ENCODE measurements at regions not wholly inside any gene's neighbourhood (a gene's known extent, or its start where the extent isn't known, plus 50 kb on each side); places are given as distances from the start of the nearest gene placed in this dataset.

DNA sequence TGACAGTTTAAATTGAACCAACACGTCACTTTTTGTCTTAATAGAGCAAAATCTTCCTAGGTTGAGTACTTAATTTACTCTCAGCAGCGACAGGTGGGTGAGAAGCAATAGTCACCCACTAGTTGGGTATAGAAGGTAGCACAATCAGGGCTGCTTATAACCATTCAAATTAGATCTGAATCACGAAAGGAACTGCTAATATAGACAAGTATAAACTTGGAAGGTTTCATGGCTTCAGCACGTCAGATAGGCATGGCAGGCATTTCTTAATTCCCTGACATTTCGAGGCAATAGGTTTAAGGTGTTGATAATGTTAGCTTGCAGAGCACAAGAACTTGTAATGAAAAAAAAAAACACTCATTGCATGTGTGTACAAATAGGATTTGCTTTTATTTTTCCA lies 853.4 kb downstream of the PCDH7 start:
- ATAC-seq (ENCODE audit: poor library complexity): no peak
- intact Hi-C loops (cut with DNase I): no loop called here
- DNase-seq: no peak

- intact Hi-C loops (cut with DNase I): no loop called here
- DNase-seq (no peak), ATAC-seq (ENCODE audit: poor library complexity) (no peak)
Measured at GRCh38 chr4:31575504-31575903, 855.3 kb downstream of the PCDH7 start.

DNA sequence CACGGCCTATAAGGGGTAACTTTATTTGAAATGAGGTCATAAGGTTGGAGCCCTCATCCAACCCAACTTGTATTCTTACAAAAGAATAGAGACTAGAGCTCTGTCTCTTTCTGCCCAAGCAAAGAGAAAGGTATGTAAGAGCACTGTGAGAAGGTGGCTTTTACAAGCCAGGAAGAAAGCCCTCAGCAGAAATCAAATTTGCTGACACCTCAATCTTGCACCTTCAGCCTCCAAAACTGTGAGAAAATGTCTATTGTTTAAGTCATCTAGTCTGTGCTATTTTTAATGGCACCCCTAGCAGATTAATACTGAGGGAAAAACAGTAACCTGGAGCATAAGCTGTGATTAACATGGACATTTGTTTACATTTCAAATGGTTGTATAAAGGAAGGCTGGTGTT lies 860.7 kb downstream of the PCDH7 start:
- intact Hi-C loops (cut with DNase I): no loop called here
- DNase-seq (no peak), ATAC-seq (ENCODE audit: poor library complexity) (no peak)

DNA sequence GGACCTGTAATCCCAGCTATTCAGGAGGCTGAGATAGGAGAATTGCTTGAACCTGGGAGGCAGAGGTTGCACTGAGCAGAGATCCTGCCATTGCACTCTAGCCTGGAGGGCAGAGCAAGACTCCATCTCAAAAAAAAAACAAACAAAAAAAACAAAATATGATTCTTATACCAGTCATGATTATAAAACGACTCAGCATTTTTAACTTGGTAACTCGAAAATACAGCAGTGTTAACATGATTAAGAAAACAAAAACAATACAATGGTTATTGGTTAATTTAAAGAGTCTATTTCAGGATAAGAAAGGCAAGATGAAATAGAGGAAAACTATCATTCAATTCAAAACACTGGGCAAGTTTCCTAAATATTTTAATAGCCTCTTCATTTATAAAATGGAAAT lies 865.3 kb downstream of the PCDH7 start:
- intact Hi-C loops (cut with DNase I): no loop called here
- no peak for ATAC-seq (ENCODE audit: poor library complexity)
- DNase-seq: no peak

DNA sequence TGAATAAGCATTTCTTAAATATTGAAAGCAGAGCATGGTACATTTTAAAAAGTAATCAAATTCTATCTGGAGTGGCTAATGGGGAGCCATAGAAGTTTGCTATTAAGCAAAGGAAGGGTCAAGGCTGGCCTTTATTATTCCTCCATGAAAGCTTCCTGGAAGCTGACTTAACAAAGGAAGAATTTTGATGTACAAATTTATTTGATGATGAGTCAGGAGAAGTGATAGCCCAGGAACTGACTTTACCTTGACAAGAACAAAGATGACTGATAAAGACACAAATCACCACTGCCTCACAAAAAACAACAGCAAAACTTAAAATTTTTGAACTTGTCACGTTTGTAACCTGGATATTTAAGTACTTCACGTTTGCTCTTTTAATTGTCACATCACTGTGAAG lies 872.1 kb downstream of the PCDH7 start:
- DNase-seq (no peak), ATAC-seq (ENCODE audit: poor library complexity) (no peak)
- intact Hi-C loops (cut with DNase I): no loop called here

DNA sequence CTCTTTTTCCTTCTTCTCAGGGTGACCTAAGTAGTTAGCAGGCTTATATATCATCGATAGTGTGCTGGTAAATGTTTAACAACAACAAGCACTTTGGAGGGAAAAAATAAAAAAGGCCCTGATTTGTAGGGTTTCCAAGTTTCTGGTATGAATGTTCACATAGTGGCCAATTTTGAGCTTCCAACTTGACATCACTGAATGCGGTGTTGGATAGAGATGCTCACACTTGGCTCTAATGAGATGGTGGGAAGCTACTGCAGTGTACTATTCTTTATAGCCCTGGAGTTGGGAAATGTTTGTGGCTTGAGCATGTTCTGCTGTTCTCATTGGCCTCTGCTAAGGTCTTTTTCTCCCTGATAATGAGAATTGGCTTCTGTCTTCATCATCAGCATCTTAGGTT lies 875.3 kb downstream of the PCDH7 start:
- no peak for DNase-seq
- no peak for ATAC-seq (ENCODE audit: poor library complexity)
- intact Hi-C loops (cut with DNase I): no loop called here

- DNase-seq: no peak
- intact Hi-C loops (cut with DNase I): no loop called here
- ATAC-seq (ENCODE audit: poor library complexity): no peak
Measured at GRCh38 chr4:31598639-31599038, 878.5 kb downstream of the PCDH7 start.

DNA sequence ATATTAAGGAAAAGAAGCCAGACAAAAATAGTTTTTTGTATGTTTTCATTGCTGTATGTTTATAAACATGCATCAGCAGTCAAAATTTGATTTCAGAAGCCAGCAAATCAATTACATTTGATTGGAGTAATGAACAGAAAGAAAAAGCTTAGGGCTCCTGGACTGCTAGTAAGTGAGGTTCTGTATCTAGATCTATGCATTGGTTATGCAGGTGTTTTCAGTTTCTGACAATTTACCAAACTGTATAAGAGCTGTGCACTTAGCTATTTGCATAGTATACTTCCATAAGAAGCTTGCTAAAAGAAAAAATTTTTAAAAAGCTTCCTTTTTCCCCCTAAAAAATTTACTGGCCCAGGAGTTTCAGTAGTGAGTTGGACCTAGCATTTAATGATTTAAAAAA lies 881.6 kb downstream of the PCDH7 start:
- intact Hi-C loops (cut with DNase I): no loop called here
- ATAC-seq (ENCODE audit: poor library complexity): no peak
- no peak for DNase-seq

DNA sequence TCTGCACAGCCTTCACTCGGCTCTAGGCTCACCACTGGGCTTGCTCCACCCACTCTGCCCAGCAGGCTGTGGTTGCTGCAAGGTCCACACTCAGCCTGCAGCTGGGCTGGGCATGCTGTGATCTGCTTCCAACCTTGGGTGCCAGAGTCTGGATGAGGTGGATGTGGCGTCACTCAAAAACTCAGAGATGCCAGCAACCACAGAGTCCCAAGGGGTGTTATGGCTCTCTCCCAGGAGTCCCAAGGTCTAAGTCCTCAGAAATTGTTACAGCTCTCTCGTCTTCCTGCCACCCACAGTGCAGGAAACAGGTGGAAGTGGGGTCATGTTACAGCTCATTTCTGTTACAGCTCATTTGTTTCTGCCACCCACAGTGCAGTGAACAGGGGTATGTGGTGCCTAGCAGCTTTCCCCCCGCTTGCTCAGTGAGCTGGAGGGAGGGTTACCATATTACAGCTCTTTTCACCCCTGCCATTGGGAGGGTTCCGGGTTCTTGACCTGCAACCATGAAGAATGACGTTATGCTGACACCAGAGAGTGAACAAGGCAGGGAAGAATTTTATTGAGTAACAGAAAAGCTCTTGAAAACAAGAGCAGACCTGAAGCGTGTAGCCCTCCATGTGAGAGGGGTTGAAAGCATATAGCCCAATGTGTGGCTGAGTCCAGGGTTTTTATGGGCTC lies 893.9 kb downstream of the PCDH7 start:
- ATAC-seq (ENCODE audit: poor library complexity): no peak
- intact Hi-C loops (cut with DNase I): no loop called here

GRCh38 chr4:31617667-31618066 lies 897.5 kb downstream of the PCDH7 start:
- ATAC-seq (ENCODE audit: poor library complexity) (no peak), DNase-seq (no peak)
- intact Hi-C loops (cut with DNase I): no loop called here

More for the DNA sequence above, 893.9 kb downstream of the PCDH7 start:
- DNase-seq: no peak

- no peak for ATAC-seq (ENCODE audit: poor library complexity)
- peak; percentile 35 for DNase-seq
- intact Hi-C loops (cut with DNase I): no loop called here
Measured at GRCh38 chr4:31620476-31620875, 900.3 kb downstream of the PCDH7 start.

DNA sequence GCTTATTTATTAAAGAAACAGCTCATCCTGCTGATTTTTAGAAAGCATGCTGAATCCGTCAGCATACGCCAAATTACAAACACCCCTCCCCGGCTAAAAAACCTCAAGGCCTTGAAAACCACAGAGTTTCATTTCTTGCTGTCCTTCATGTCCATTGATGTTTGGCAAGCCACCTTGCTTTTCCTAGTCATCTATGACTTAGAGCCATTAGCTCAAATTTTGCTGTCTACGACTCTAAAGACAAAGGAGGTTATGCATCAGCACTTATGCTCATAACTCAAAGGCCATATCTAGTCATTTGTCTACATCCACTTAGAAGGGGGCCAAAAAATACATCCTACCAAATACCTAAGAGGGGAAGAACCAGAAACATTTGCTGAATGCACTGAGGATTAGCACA lies 925.1 kb downstream of the PCDH7 start:
- ATAC-seq (ENCODE audit: poor library complexity) (no peak), DNase-seq (no peak)
- intact Hi-C loops (cut with DNase I): no loop called here

- no peak for DNase-seq
- intact Hi-C loops (cut with DNase I): no loop called here
- no peak for ATAC-seq (ENCODE audit: poor library complexity)
Measured at GRCh38 chr4:31647786-31648185, 927.6 kb downstream of the PCDH7 start.

- DNase-seq (no peak), ATAC-seq (ENCODE audit: poor library complexity) (no peak)
- intact Hi-C loops (cut with DNase I): no loop called here
Measured at GRCh38 chr4:31649878-31650277, 929.7 kb downstream of the PCDH7 start.

- intact Hi-C loops (cut with DNase I): no loop called here
- ATAC-seq (ENCODE audit: poor library complexity): no peak
- no peak for DNase-seq
Measured at GRCh38 chr4:31651541-31651940, 931.4 kb downstream of the PCDH7 start.

GRCh38 chr4:31655328-31655727 lies 935.2 kb downstream of the PCDH7 start:
- intact Hi-C loops (cut with DNase I): no loop called here
- ATAC-seq (ENCODE audit: poor library complexity): no peak

DNA sequence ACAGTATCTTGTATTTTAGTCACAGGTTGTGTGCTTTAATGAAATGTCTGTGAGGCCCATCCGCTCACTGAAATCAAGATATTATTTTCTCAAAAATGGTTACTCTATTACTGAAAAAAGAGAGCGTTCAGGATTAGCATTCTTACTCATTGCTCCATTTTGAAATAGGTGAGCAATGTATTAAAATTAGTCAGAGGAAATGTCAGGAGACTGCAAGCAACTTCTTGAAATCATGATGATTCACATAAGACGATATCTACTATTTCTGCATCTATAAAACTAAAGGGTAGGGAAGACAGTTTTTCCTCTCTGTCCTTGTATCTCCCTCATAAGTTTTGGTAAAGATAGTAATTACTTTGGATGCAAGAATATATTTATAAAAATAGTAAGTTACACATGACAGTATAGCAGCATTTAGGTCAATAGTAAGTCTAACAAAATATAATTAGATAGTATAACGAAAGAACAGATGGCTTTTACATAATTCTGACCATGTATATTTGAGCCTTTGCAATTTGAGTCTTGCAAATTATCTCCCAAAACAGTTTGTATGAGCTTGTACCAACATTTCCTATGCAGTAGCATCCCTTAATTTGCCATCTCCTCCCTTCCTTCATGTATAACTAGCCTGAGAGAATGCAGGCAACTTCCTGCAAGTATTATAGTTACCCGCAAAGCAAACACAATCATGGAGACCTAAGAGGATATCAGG lies 937.8 kb downstream of the PCDH7 start:
- intact Hi-C loops (cut with DNase I): no loop called here
- no peak for DNase-seq
- no peak for ATAC-seq (ENCODE audit: poor library complexity)

More at GRCh38 chr4:31655328-31655727, 935.2 kb downstream of the PCDH7 start:
- DNase-seq: no peak

GRCh38 chr4:31660916-31661315 lies 940.7 kb downstream of the PCDH7 start:
- intact Hi-C loops (cut with DNase I): loop anchor here (10.0 kb wide), 1 partner anchor 616 kb away; no protein-coding TSS in a partner anchor
- no peak for DNase-seq
- no peak for ATAC-seq (ENCODE audit: poor library complexity)

DNA sequence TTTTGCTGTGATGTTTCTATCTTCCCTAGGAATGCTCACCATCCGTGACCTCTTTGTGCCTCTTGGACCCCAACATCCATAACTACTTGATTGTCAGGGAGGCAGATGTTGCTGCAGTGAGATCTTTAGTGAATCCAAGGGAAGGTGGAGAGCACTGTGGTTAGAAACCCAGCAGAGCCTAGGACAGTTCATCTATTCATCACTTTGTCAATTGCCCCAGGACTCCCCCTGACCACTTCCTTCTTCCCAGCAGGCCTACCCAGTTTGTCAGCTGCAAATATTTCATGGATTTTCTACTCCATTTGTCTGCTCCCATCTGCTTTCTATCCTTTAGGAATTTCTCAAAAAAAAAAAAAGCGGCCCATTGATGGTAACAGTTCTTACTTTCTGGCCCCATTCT lies 942.8 kb downstream of the PCDH7 start:
- intact Hi-C loops (cut with DNase I): loop anchor here (10.0 kb wide), 1 partner anchor 618 kb away; no protein-coding TSS in a partner anchor

GRCh38 chr4:31667686-31668085 lies 947.5 kb downstream of the PCDH7 start:
- intact Hi-C loops (cut with DNase I): loop anchor here (10.0 kb wide), 1 partner anchor 623 kb away; no protein-coding TSS in a partner anchor
- no peak for ATAC-seq (ENCODE audit: poor library complexity)
- DNase-seq: no peak

More for the DNA sequence above, 942.8 kb downstream of the PCDH7 start:
- ATAC-seq (ENCODE audit: poor library complexity): no peak
- DNase-seq: no peak
